Astrocyte of the cerebellum (primary cell): ENCODE measurements at regions not wholly inside any gene's neighbourhood (a gene's known extent, or its start where the extent isn't known, plus 50 kb on each side); places are given as distances from the start of the nearest gene placed in this dataset.

Experiments
- DNase-seq: peaks from one replicate; pipeline ENCODE4 v3.0.0-alpha.2; 2011; ENCODE audit warnings: low read depth
- H3K4me3 ChIP-seq: 2 replicates; pipeline ENCODE4 v1.5.1; 2011; ENCODE audit warnings: mild to moderate bottlenecking, low read depth, low read length, moderate library complexity
- in situ Hi-C: cut with HindIII; loops from 2 replicates; pipeline ENCODE4 v1.10.0; 2017; ENCODE audit warnings: low sequenced_read_pairs
- TF ChIP-seq, protein P1 (sequence below): IDR thresholded peaks from 2 replicates; pipeline ENCODE4 v1.5.1; 2012; ENCODE audit warnings: low read length, low read depth, moderate library complexity, mild to moderate bottlenecking; ENCODE audit errors: missing control alignments

DNA sequence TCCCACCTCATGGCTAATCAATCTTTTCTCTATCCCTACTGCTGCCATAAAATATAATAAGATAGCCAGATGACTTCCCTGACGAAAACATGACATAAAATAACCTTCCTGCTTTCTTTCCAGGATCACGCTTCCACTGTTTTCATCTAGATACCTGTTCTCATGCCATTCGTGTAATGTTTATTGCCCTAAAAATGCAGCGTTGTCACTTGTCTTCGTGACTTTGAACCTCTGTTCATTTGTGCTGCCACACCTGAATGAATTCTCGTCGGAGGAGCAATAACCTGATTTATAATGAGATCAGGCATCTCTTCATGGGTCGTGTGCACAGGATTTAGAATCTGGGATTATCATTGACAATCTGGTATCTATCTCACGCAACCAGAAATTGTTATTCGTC, 1401.9 kb downstream of the CDH11 start:
- TF ChIP-seq, protein P1, sequence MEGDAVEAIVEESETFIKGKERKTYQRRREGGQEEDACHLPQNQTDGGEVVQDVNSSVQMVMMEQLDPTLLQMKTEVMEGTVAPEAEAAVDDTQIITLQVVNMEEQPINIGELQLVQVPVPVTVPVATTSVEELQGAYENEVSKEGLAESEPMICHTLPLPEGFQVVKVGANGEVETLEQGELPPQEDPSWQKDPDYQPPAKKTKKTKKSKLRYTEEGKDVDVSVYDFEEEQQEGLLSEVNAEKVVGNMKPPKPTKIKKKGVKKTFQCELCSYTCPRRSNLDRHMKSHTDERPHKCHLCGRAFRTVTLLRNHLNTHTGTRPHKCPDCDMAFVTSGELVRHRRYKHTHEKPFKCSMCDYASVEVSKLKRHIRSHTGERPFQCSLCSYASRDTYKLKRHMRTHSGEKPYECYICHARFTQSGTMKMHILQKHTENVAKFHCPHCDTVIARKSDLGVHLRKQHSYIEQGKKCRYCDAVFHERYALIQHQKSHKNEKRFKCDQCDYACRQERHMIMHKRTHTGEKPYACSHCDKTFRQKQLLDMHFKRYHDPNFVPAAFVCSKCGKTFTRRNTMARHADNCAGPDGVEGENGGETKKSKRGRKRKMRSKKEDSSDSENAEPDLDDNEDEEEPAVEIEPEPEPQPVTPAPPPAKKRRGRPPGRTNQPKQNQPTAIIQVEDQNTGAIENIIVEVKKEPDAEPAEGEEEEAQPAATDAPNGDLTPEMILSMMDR = no peak
- no peak for DNase-seq
- in situ Hi-C loops = no loop called here
- H3K4me3 ChIP-seq = no peak overlapping the region

DNA sequence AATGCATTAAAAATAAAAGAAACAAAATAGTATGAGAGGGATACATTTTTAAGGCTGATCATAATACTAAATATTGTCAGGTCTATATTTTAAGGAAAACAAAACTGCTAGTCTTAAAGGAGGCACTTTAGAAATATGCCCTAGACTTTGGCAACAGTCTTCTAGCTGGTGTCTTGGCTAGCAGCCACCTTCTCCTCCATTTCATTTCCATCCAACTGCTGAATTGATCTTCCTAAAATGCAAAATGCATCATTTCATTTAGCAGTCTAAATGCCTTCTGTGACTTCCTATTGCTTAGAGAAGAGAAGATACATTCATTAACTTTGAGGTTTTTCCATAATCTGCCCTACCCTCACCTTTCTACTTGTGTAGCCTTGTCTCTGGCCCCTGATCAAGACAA, 1404.1 kb downstream of the CDH11 start:
- H3K4me3 ChIP-seq = no peak overlapping the region
- no peak for DNase-seq
- TF ChIP-seq, protein P1 = no peak
- in situ Hi-C loops = no loop called here

DNA sequence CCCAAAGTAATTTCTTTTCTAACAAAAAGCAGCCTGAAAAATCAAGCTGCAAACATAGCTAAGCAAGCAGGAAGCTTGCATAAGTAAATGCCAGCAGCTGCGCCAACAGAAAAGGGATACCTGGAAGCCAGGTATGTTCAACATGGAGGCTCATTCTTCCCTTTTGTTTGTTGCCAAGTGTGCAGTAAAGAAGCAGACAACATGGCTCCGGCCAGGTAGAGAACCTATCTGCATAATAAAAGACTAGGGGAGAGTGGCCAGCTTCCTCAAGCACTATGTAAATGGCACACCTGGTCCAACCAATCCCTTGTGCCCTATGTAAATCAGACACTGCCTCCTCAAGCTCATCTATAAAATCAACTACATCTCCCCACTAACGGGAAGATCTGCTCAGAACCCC, 1407.0 kb downstream of the CDH11 start:
- no peak overlapping the region for H3K4me3 ChIP-seq
- DNase-seq = no peak
- TF ChIP-seq, protein P1 = no peak
- in situ Hi-C loops = no loop called here

- no peak for DNase-seq
- in situ Hi-C loops = no loop called here
- TF ChIP-seq, protein P1 = no peak
Observed at GRCh38 chr16:63712725-63713124, 1409.1 kb downstream of the CDH11 start.

GRCh38 chr16:63703612-63704011, 1418.3 kb downstream of the CDH11 start:
- in situ Hi-C loops = no loop called here
- H3K4me3 ChIP-seq = no peak overlapping the region
- no peak for DNase-seq
- TF ChIP-seq, protein P1 = no peak

More at GRCh38 chr16:63712725-63713124, 1409.1 kb downstream of the CDH11 start:
- H3K4me3 ChIP-seq = no peak overlapping the region

DNA sequence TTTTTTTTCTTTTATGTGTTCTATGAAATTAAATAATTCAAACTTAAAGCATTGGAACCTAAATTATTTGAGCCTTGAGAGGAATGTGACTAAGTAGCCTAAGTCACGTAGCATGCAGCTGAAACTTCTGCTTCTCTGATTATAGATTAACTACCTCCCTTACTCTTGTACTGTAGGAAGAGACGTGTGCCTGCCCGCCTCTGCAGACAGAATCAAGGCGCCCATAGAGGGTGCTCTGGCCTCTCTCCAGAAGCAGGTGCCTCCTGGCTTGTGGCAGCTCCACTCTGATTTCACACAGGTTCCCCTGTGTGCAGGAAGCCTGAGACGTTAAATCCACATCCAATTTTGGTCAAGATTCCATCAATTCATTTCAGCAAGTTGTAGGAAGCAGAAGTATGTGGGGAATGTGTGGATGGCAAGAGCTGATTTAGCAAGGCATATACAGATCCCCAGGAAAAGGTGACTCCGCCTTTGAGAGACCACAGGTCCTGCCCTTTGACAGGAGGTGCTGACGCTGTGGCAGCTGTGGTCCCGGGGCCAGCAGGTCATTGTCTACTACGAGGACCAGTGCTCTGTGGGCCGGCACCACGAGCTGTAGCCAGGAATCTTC, 1418.8 kb downstream of the CDH11 start:
- TF ChIP-seq, protein P1 = no peak
- in situ Hi-C loops = no loop called here
- no peak for DNase-seq
- no peak overlapping the region for H3K4me3 ChIP-seq
